Lower leg skin (tissue), 3 donors: ENCODE measurements at regions not wholly inside any gene's neighbourhood (a gene's known extent, or its start where the extent isn't known, plus 50 kb on each side); places are given as distances from the start of the nearest gene placed in this dataset.

Experiments
- POLR2A ChIP-seq, 2 donors: fragments of 450-650 bp; IDR thresholded peaks; one replicate each; pipeline ENCODE4 v1.6.1; 2016 to 2017; ENCODE audit warnings: antibody characterized with exemption in 2 of 2, mild to moderate bottlenecking in 1 of 2, moderate library complexity in 1 of 2
- TF ChIP-seq, protein P1 (sequence below), 3 donors: fragments of 450-650 bp; IDR thresholded peaks; one replicate each; pipeline ENCODE4 v1.5.1; 2016; ENCODE audit warnings: antibody characterized with exemption in 3 of 3, mild to moderate bottlenecking in 3 of 3, moderate library complexity in 2 of 3

DNA sequence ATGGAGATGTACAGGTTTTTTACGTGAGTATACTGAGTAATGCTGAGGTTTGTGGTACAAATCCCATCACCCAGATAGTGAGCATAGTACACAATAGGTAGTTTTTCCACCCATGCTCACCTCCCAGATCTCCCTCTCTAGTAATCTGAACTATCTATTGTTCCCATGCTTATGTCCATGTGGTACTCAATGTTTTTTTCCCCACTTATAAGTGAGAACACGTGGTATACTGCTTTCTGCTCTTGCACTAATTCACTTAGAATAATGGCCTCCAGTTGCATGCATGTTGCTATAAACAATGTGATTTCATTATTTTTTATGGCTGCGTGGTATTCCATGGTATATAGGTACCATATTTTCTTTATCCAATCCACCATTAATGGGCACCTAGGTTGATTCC is 593.9 kb downstream of the ANXA1 start:
- TF ChIP-seq, protein P1, sequence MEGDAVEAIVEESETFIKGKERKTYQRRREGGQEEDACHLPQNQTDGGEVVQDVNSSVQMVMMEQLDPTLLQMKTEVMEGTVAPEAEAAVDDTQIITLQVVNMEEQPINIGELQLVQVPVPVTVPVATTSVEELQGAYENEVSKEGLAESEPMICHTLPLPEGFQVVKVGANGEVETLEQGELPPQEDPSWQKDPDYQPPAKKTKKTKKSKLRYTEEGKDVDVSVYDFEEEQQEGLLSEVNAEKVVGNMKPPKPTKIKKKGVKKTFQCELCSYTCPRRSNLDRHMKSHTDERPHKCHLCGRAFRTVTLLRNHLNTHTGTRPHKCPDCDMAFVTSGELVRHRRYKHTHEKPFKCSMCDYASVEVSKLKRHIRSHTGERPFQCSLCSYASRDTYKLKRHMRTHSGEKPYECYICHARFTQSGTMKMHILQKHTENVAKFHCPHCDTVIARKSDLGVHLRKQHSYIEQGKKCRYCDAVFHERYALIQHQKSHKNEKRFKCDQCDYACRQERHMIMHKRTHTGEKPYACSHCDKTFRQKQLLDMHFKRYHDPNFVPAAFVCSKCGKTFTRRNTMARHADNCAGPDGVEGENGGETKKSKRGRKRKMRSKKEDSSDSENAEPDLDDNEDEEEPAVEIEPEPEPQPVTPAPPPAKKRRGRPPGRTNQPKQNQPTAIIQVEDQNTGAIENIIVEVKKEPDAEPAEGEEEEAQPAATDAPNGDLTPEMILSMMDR (IDR thresholded peaks at IDR 0.05): no peak
- no peak for TF ChIP-seq POLR2A (IDR thresholded peaks at IDR 0.05)
